HL-60 (cell line): ENCODE measurements at regions not wholly inside any gene's neighbourhood (a gene's known extent, or its start where the extent isn't known, plus 50 kb on each side); places are given as distances from the start of the nearest gene placed in this dataset.

Experiments
- CTCF ChIP-seq: IDR thresholded peaks from one replicate; pipeline ENCODE4 v1.5.1; 2011; ENCODE audit warnings: low read length, control low read depth, inconsistent platforms; ENCODE audit not compliant: insufficient read depth
- POLR2AphosphoS5 ChIP-seq: IDR thresholded peaks from 2 replicates; pipeline ENCODE4 v1.6.1; 2012; ENCODE audit warnings: low read depth

DNA sequence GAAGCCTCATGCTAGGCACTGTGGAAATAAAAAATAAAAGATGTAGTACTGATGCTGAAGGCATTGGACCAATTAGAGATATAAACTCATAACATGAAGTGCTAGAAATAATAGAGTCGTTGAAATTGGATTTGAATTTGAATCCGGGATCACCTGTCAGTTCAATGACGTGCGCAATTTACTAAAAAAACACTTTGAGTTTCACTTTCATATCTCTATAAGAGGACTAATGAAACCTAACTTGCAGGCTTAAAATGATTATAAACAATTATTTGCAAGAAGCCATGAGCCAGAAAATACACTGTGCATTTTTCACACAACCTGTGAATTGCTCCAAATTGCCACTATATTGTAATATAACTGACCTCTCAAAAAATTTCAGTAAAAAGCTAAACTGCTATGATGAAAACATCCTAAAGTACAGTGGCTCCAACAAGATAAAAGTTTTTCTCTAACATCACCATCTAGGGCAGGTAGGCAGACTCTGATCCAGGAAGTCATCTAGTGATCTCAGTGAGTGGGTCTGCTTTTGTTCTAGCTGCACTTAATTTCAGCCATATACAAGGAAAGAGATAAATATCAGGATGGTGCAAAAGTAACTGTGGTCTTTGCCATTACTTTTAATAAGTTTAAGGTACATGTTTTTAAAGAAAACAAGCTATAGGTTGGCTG is 440.2 kb downstream of the CNTN6 start:
- TF ChIP-seq CTCF (no peak), POLR2AphosphoS5 (no peak)
